ENCODE measurements at regions not wholly inside any gene's neighbourhood (a gene's known extent, or its start where the extent isn't known, plus 50 kb on each side); places are given as distances from the start of the nearest gene placed in this dataset.

- TF ChIP-seq BACH2 (CRISPR knock-in tag; IDR thresholded peaks at IDR 0.05; ENCODE audit: borderline replicate concordance) (no peak), ZNF565 (CRISPR knock-in tag; conservative IDR thresholded peaks at IDR 0.05; ENCODE audit: low read depth) (no peak), ZC3H10 (CRISPR knock-in tag; IDR thresholded peaks at IDR 0.05) (no peak)
- TF ChIP-seq, protein P1, sequence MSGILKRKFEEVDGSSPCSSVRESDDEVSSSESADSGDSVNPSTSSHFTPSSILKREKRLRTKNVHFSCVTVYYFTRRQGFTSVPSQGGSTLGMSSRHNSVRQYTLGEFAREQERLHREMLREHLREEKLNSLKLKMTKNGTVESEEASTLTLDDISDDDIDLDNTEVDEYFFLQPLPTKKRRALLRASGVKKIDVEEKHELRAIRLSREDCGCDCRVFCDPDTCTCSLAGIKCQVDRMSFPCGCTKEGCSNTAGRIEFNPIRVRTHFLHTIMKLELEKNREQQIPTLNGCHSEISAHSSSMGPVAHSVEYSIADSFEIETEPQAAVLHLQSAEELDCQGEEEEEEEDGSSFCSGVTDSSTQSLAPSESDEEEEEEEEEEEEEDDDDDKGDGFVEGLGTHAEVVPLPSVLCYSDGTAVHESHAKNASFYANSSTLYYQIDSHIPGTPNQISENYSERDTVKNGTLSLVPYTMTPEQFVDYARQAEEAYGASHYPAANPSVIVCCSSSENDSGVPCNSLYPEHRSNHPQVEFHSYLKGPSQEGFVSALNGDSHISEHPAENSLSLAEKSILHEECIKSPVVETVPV (CRISPR knock-in tag; IDR thresholded peaks at IDR 0.05), result no peak
Observed at GRCh38 chr4:117755438-117755837, 278.8 kb upstream of the NDST3 start.
